Osteocyte (in vitro differentiated cells): ENCODE measurements at regions not wholly inside any gene's neighbourhood (a gene's known extent, or its start where the extent isn't known, plus 50 kb on each side); places are given as distances from the start of the nearest gene placed in this dataset.

Source experiments
- DNase-seq: peaks from one replicate; pipeline ENCODE4 v3.0.0; 2021; ENCODE audit warnings: mixed read lengths; ENCODE audit not compliant: unreplicated experiment; ENCODE audit errors: extremely low spot score
- H3K27ac Mint-ChIP-seq: one replicate; pipeline ENCODE4 v1.8.0; 2021; ENCODE audit warnings: mild to moderate bottlenecking, mixed read lengths; ENCODE audit not compliant: unreplicated experiment
- H3K27me3 Mint-ChIP-seq: one replicate; pipeline ENCODE4 v1.8.0; 2021; ENCODE audit warnings: mixed read lengths; ENCODE audit not compliant: unreplicated experiment
- H3K36me3 Mint-ChIP-seq: one replicate; pipeline ENCODE4 v1.8.0; 2021; ENCODE audit warnings: mixed read lengths; ENCODE audit not compliant: unreplicated experiment
- H3K4me1 Mint-ChIP-seq: one replicate; pipeline ENCODE4 v1.8.0; 2021; ENCODE audit warnings: mixed read lengths; ENCODE audit not compliant: unreplicated experiment
- H3K4me3 Mint-ChIP-seq: one replicate; pipeline ENCODE4 v1.8.0; 2021; ENCODE audit warnings: mild to moderate bottlenecking, moderate library complexity, mixed read lengths; ENCODE audit not compliant: unreplicated experiment
- H3K9me3 Mint-ChIP-seq: one replicate; pipeline ENCODE4 v1.8.0; 2021; ENCODE audit warnings: mixed read lengths; ENCODE audit not compliant: unreplicated experiment
- TF ChIP-seq, protein P1 (sequence below): fragments of 200-600 bp; sonication (generic); IDR thresholded peaks from 2 replicates; pipeline ENCODE4 v1.5.0; 2021; ENCODE audit warnings: antibody characterized with exemption, mild to moderate bottlenecking, moderate library complexity

DNA sequence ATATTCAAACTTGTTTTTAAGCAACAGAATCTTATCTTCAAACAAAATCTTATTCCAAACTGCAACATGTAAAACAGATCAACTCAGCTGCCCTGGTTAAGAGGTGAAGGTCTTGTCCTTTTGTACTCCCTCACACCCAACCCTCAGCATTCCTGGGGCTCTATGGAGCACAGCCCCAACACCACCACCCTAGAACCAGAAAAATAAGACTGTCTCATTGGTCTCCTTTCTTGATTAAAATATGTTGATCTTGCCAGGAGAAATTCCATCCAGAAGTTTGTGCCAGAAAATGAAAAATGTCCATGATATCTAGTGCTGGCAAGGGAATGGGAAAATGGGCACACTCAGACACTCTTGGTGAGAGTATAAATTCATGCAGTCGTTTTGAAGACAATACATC lies 62.1 kb upstream of the TMEM17 start:
- Mint-ChIP-seq H3K9me3 (no peaks in the 10 kb centered on the region), H3K36me3 (no peaks in the 10 kb centered on the region), H3K4me3 (no peak overlapping the region), H3K27me3 (peaks cover 3% of the 10 kb centered on the region), H3K27ac (no peak overlapping the region), H3K4me1 (peaks cover 29% of the 10 kb centered on the region)
- no peak for DNase-seq
- TF ChIP-seq, protein P1, sequence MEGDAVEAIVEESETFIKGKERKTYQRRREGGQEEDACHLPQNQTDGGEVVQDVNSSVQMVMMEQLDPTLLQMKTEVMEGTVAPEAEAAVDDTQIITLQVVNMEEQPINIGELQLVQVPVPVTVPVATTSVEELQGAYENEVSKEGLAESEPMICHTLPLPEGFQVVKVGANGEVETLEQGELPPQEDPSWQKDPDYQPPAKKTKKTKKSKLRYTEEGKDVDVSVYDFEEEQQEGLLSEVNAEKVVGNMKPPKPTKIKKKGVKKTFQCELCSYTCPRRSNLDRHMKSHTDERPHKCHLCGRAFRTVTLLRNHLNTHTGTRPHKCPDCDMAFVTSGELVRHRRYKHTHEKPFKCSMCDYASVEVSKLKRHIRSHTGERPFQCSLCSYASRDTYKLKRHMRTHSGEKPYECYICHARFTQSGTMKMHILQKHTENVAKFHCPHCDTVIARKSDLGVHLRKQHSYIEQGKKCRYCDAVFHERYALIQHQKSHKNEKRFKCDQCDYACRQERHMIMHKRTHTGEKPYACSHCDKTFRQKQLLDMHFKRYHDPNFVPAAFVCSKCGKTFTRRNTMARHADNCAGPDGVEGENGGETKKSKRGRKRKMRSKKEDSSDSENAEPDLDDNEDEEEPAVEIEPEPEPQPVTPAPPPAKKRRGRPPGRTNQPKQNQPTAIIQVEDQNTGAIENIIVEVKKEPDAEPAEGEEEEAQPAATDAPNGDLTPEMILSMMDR: no peak

DNA sequence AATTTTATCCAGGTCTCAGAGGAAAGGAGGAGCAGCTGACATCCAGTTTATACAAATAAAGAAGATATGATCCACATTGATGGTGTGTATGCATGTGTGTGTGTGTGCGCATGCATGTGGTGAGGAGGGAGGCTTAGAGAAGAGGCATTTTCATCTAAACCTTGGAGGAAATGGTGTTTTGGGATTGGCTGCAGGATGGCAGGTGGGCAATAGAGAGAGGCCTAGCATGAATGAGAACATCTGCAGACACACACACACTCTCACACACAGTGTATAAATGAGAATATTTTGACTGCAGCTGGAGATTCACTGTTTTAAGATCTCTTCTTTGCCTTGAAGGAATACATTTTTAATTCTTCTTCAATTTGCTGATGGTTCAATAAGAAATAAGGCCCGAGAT lies 61.7 kb upstream of the TMEM17 start:
- no peaks in the 10 kb centered on the region for H3K9me3 Mint-ChIP-seq
- DNase-seq: no peak
- no peak overlapping the region for H3K27ac Mint-ChIP-seq
- H3K36me3 Mint-ChIP-seq: no peaks in the 10 kb centered on the region
- H3K4me1 Mint-ChIP-seq: peaks cover 29% of the 10 kb centered on the region
- TF ChIP-seq, protein P1: no peak
- no peak overlapping the region for H3K4me3 Mint-ChIP-seq
- peaks cover 3% of the 10 kb centered on the region for H3K27me3 Mint-ChIP-seq

DNA sequence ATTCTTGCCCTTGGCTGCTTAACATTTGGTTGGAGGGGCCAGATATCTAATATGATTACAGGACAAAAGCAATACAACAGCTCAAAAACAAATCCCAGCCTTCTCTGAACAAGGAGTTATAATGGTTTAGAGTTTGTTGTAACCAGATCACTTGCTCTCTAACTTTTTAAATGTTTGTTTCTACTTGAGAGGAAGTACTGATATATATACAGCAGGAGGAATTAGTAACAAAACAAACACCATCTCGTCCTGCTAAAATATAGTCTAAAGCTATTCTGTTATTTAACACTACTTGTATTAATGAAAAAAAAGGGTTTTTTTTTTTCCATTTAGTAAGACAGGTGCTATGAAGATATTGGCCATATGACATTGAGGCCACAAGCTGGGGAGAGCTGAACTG lies 60.9 kb upstream of the TMEM17 start:
- peaks cover 29% of the 10 kb centered on the region for H3K4me1 Mint-ChIP-seq
- H3K27me3 Mint-ChIP-seq: peaks cover 3% of the 10 kb centered on the region
- DNase-seq: no peak
- H3K4me3 Mint-ChIP-seq: no peak overlapping the region
- TF ChIP-seq, protein P1: no peak
- H3K9me3 Mint-ChIP-seq: no peaks in the 10 kb centered on the region
- no peaks in the 10 kb centered on the region for H3K36me3 Mint-ChIP-seq
- no peak overlapping the region for H3K27ac Mint-ChIP-seq

DNA sequence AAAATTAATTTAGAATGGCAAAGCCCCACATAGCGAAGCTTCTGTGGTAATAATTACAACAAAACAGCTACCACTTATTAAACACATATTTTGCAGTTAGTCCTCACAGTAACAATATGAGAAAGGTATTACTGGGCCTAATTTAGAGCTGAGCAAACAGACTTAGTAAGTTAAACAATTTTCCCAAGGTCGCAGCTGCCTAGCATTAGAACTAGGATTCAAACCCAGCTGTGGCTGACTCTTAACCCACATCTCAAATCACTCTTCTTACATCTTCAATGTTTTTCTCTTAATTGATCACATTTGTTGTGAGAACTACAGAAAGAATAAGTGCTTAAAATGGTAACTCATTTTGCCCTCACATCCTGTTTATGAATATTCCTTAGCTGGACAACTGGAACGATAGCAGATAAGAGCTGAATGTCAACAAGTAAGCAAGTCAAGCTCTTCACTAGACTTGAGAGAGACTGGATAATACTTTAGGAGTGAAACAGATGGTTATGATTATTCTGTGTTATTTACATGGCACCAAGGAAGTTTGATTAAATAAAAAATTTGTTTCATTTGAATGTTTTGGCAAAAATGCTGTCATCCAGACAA lies 59.4 kb upstream of the TMEM17 start:
- Mint-ChIP-seq H3K9me3 (no peaks in the 10 kb centered on the region), H3K27me3 (no peaks in the 10 kb centered on the region), H3K4me3 (no peak overlapping the region), H3K27ac (no peak overlapping the region), H3K4me1 (peaks cover 19% of the 10 kb centered on the region), H3K36me3 (no peaks in the 10 kb centered on the region)
- TF ChIP-seq, protein P1: no peak
- DNase-seq: no peak

DNA sequence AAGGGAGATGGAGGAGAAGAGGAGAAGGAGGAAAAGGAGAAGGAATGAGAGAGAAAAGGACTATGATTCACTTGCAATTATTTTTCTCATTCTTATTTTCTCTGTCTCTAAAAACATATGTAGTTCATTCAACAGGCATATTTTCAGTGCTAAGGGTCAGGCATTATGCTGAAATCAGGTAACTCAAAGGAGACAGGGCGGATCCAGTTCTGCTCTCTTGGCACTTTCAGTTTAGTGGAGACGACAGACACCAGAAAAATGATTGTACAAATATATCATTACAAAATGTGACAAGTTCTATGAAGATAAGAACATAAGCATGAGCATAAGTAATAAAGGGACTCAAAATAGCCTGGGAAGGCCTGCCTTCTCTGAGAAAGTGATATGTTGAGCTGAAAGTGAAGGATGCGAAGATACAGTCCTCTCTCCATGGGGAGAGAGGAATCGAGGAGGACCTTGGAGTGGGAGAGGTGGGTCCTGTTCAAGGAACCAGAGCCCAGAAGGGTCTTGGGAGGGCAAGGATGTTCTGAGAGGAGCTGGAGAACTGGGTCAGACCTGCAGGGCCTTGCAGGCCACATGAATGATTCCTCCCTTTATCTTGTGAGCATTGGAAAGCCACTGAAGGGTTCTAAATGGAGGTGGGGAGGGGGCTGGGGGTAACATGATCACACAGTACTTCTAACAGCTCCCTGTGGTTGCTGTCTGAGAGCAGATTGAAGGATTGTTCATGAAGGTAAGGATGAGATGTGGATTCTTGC lies 58.6 kb upstream of the TMEM17 start:
- H3K36me3 Mint-ChIP-seq: no peaks in the 10 kb centered on the region
- TF ChIP-seq, protein P1: no peak
- H3K27me3 Mint-ChIP-seq: no peaks in the 10 kb centered on the region
- peaks cover 14% of the 10 kb centered on the region for H3K4me1 Mint-ChIP-seq
- no peak overlapping the region for H3K27ac Mint-ChIP-seq
- no peak for DNase-seq
- no peaks in the 10 kb centered on the region for H3K9me3 Mint-ChIP-seq
- H3K4me3 Mint-ChIP-seq: no peak overlapping the region
